ENCODE measurements at regions not wholly inside any gene's neighbourhood (a gene's known extent, or its start where the extent isn't known, plus 50 kb on each side); places are given as distances from the start of the nearest gene placed in this dataset.

DNA sequence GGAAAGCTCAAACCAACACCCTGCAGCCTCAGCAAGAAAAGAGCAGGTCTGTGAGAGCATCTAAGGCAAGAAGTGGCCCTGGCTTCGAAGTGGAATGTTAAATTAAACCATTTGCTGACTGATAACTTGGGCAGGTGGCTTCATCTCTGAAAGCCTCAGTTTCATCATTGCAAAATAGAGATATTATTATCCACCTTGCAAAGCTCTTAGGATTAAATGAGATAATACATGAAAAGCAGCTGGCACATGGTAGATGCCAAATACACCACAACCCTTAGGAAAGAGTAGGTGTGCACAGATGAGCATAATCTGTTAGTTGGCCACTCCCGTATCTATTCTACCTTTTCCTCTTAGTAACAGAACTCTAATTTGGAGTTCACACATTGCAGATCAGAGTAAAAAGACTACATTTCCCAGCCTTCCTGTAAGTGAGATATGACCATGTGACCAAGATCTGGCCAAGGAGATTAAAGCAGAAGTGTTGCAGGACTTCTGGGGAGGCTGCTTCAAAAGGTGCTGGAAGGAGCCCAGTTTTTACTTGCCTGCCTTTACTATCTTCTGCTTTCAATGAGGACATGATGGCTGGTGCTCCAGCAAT is 288.7 kb downstream of the SOX9 start:
- TF ChIP-seq, protein P1, sequence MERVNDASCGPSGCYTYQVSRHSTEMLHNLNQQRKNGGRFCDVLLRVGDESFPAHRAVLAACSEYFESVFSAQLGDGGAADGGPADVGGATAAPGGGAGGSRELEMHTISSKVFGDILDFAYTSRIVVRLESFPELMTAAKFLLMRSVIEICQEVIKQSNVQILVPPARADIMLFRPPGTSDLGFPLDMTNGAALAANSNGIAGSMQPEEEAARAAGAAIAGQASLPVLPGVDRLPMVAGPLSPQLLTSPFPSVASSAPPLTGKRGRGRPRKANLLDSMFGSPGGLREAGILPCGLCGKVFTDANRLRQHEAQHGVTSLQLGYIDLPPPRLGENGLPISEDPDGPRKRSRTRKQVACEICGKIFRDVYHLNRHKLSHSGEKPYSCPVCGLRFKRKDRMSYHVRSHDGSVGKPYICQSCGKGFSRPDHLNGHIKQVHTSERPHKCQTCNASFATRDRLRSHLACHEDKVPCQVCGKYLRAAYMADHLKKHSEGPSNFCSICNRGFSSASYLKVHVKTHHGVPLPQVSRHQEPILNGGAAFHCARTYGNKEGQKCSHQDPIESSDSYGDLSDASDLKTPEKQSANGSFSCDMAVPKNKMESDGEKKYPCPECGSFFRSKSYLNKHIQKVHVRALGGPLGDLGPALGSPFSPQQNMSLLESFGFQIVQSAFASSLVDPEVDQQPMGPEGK (CRISPR knock-in tag; IDR thresholded peaks at IDR 0.05; ENCODE audit: borderline replicate concordance): no peak
- TF ChIP-seq, protein P2, sequence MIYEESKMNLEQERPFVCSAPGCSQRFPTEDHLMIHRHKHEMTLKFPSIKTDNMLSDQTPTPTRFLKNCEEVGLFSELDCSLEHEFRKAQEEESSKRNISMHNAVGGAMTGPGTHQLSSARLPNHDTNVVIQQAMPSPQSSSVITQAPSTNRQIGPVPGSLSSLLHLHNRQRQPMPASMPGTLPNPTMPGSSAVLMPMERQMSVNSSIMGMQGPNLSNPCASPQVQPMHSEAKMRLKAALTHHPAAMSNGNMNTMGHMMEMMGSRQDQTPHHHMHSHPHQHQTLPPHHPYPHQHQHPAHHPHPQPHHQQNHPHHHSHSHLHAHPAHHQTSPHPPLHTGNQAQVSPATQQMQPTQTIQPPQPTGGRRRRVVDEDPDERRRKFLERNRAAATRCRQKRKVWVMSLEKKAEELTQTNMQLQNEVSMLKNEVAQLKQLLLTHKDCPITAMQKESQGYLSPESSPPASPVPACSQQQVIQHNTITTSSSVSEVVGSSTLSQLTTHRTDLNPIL (CRISPR knock-in tag; IDR thresholded peaks at IDR 0.05; ENCODE audit: low read depth): no peak
- TF ChIP-seq ZNF70 (CRISPR knock-in tag; IDR thresholded peaks at IDR 0.05) (no peak), ZFP3 (CRISPR knock-in tag; IDR thresholded peaks at IDR 0.05) (no peak), OSR1 (CRISPR knock-in tag; IDR thresholded peaks at IDR 0.05) (no peak)
